GM18517 (cell line): ENCODE measurements at regions not wholly inside any gene's neighbourhood (a gene's known extent, or its start where the extent isn't known, plus 50 kb on each side); places are given as distances from the start of the nearest gene placed in this dataset.

ENCODE experiments used
- ATAC-seq: cut with Tn5 transposase; IDR thresholded peaks from one replicate; pipeline ENCODE4 v1.9.1; 2021; ENCODE audit warnings: mild to moderate bottlenecking, moderate library complexity; ENCODE audit not compliant: unreplicated experiment

GRCh38 chr11:62073061-62073460 is 50.8 kb upstream of the INCENP start:
- no peak for ATAC-seq

- no peak for ATAC-seq
Measured at GRCh38 chr11:62071408-62071807, 52.4 kb upstream of the INCENP start.

GRCh38 chr11:62069986-62070919 is 53.6 kb upstream of the INCENP start:
- no peak for ATAC-seq

- no peak for ATAC-seq
Measured at GRCh38 chr11:62069374-62069773, 54.4 kb upstream of the INCENP start.

- ATAC-seq: no peak
Measured at GRCh38 chr11:62068730-62069129, 55.1 kb upstream of the INCENP start.

- no peak for ATAC-seq
Measured at GRCh38 chr11:62067741-62068140, 56.1 kb upstream of the INCENP start.

- ATAC-seq: no peak
Measured at GRCh38 chr11:62064221-62064620, 59.6 kb upstream of the INCENP start.

GRCh38 chr11:62062223-62062861 is 61.5 kb upstream of the INCENP start:
- no peak for ATAC-seq

- ATAC-seq: no peak
Measured at GRCh38 chr11:62061356-62062222, 62.2 kb upstream of the INCENP start.

- ATAC-seq: no peak
Measured at GRCh38 chr11:62057069-62057468, 66.7 kb upstream of the INCENP start.

GRCh38 chr11:62055970-62056369 is 67.8 kb upstream of the INCENP start:
- ATAC-seq: no peak

- ATAC-seq: no peak
Measured at GRCh38 chr11:62054484-62055121, 69.2 kb upstream of the INCENP start.

- no peak for ATAC-seq
Measured at GRCh38 chr11:62054081-62054480, 69.7 kb upstream of the INCENP start.

GRCh38 chr11:62050716-62051115 is 73.1 kb upstream of the INCENP start:
- no peak for ATAC-seq

- no peak for ATAC-seq
Measured at GRCh38 chr11:62048100-62048499, 75.7 kb upstream of the INCENP start.

- ATAC-seq: no peak
Measured at GRCh38 chr11:62046568-62047100, 77.2 kb upstream of the INCENP start.

- ATAC-seq: no peak
Measured at GRCh38 chr11:62044639-62045121, 77.2 kb upstream of the FTH1 start.

- no peak for ATAC-seq
Measured at GRCh38 chr11:62035293-62035692, 67.9 kb upstream of the FTH1 start.

- ATAC-seq: no peak
Measured at GRCh38 chr11:62034036-62034338, 66.6 kb upstream of the FTH1 start.

- ATAC-seq: no peak
Measured at GRCh38 chr11:62033191-62034035, 66.0 kb upstream of the FTH1 start.
